HT-29 (cell line): ENCODE measurements at regions not wholly inside any gene's neighbourhood (a gene's known extent, or its start where the extent isn't known, plus 50 kb on each side); places are given as distances from the start of the nearest gene placed in this dataset.
A peak's percentile ranks its signal among the peaks of the same experiment; 100 is the strongest.

ENCODE experiments used
- DNase-seq: peaks from one replicate; pipeline ENCODE4 v3.0.0-alpha.2; 2015; ENCODE audit warnings: low spot score

- DNase-seq: no peak
Observed at GRCh38 chr20:52864916-52865605, 107.1 kb upstream of the TSHZ2 start.

DNA sequence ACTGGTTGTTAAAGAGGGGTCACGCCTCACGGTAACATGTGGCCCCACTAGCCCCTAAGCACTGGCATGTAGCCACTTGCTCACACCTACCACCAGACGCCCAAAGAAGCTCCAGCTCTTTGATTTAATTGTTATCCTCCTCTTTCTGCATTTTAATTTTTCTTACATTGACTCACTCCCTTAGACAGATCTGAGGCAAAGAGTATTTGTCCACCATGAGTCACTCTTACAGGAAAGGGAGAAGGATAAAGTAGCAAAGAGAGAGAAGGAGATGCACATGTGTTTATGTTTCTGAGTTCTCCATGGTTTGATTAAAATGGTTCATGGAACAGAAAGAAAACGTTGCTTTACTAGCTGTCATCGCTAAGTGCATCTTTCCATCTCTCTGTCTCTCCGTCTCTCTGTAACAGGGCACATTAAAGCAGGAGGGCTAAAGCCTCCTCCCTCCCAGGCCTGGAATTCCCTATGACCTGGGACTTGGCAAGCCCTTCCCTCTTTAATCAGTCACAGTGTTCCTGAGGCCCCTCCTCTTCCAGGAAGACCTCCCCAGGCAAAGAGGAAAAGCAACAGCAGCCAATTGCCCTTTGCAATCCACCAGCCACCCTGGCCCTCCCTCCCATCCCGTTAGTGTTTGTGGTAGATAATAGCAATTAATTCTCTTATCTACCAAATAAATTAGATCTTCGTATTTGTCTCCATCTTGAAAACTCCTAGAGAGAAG, 112.8 kb upstream of the TSHZ2 start:
- no peak for DNase-seq

- DNase-seq: no peak
Observed at GRCh38 chr20:52852714-52853113, 119.4 kb upstream of the TSHZ2 start.

GRCh38 chr20:52847731-52848359, 124.3 kb upstream of the TSHZ2 start:
- no peak for DNase-seq

- no peak for DNase-seq
Observed at GRCh38 chr20:52847029-52847660, 125.0 kb upstream of the TSHZ2 start.

DNA sequence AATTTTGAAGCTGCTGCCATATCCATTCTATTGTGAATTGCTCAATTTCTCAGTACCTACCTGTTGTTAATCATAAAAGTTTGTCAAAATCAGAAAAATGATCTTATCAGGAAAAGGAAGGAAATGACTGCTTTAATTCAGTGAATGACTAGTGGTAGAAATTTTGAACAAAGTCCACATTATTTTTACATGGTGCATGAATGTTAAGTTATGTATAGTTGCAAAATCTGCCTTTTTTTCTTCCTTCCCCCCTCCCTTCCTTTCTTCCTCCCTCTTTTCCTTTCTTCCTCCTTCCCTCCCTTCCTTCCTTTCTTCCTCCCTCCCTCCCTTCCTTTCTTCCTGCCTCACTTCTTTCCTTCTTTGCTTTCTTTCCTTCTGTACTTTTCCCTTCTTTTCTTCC, 127.1 kb upstream of the TSHZ2 start:
- no peak for DNase-seq

DNA sequence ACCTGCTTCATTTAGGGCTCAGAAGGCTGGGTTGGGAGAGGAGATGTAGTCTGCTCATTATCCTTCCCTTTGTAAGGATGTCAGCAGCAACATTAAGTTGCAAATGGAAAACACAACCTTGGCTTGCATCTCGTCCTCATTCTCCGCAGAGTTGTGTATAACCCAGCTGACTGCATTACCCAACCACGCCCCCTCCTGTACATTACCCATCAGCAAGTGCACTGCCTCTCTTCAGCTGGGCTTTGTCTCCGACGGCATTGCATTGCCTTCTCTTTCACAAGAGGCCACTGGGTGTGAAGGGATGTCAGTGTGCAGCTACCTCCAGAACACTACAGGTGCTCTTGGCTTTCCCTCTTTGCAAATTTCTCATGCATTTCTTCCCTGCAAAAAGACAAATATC, 128.7 kb upstream of the TSHZ2 start:
- no peak for DNase-seq

- no peak for DNase-seq
Observed at GRCh38 chr20:52841003-52841402, 131.2 kb upstream of the TSHZ2 start.

DNA sequence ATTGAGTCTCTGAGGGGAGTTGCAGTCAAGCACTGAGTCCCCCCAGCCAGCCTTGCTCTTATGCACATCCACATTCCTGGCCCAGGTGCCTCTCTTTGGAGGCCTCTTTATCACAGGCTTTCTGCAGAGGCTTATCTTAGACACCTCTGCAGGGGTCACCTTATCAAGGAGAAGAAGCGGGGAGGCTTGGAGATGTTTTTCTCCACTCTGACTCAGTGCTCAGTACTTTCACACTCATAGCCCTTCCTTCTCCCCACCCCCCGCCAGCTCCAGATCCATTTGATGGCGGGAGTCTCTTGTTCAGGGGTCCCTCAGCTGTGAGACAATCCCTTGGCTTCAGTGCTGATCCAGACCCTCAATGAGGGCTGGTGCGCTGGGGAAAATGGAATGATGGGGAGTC, 132.1 kb upstream of the TSHZ2 start:
- DNase-seq: no peak

- DNase-seq: no peak
Observed at GRCh38 chr20:52838510-52839241, 133.5 kb upstream of the TSHZ2 start.

DNA sequence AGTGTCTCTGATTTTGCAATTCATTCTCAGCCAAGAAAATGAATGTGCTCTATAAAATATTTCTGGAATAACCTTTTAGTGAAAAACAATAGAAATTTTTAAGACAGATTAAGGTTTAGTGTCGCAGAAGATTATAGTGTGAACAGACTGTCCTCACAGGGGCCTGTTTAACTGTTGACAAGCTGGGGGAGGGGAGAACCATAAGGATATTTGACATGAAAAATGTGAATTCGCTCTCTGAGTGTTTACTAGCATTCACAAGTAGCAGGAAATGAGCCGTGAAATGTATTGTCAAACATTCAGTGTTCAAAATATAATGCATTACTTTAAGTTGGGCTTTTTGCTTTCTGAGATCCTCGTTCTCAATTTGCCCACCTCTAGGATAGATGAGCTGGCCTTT, 134.8 kb upstream of the TSHZ2 start:
- no peak for DNase-seq

- peak; percentile 4 for DNase-seq
Observed at GRCh38 chr20:52833901-52834300, 138.3 kb upstream of the TSHZ2 start.

DNA sequence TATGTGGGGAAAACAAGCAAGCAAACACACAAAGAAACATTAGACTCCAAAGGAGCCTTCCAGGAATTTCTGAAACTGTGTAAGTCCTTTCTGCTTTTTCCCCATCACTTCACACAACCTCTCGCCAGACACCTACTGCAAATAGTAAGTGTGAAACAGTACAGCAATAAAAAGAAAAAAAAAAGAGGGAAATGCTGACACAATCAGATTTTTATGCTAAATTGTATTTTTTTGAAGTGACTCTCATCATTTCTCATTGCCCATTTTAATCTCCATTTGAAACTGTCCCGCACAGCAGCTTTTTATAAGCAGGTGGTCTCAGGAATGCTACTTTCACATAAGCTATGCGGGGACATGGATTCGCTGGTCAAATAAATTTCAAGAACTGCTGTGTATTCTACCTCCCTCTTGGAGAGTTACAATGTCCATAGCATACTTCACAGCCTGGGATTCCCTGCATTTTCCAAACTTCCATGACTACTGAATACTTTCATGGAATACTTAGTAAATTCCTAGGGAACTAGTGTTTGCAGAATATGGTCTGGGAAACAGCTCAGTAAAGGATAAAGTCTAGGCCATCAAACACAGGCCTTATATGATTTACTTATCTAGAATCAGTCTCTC, 139.9 kb upstream of the TSHZ2 start:
- DNase-seq: no peak

- no peak for DNase-seq
Observed at GRCh38 chr20:52830598-52830997, 141.6 kb upstream of the TSHZ2 start.

GRCh38 chr20:52829111-52829510, 143.0 kb upstream of the TSHZ2 start:
- no peak for DNase-seq

GRCh38 chr20:52828199-52828598, 144.0 kb upstream of the TSHZ2 start:
- DNase-seq: no peak

DNA sequence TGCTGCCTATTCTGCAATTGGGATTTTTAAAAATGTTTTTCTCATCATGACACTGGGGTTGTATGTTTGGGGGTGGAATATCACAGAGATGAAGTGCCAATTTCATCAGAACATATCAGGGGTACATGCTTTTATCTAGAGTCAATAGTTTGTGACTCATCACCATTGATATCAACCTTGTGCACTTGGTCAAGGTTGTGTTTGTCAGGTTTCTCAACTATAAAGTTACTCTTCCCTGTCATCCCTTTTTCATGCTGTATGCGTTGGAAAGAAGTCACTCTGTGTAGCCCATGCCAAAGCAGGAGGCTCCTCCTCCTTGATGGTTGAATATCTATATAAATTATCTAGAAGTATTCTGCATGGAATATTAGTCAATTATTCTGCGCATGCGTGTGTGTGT, 145.4 kb upstream of the TSHZ2 start:
- no peak for DNase-seq

- no peak for DNase-seq
Observed at GRCh38 chr20:52826321-52826720, 145.8 kb upstream of the TSHZ2 start.

DNA sequence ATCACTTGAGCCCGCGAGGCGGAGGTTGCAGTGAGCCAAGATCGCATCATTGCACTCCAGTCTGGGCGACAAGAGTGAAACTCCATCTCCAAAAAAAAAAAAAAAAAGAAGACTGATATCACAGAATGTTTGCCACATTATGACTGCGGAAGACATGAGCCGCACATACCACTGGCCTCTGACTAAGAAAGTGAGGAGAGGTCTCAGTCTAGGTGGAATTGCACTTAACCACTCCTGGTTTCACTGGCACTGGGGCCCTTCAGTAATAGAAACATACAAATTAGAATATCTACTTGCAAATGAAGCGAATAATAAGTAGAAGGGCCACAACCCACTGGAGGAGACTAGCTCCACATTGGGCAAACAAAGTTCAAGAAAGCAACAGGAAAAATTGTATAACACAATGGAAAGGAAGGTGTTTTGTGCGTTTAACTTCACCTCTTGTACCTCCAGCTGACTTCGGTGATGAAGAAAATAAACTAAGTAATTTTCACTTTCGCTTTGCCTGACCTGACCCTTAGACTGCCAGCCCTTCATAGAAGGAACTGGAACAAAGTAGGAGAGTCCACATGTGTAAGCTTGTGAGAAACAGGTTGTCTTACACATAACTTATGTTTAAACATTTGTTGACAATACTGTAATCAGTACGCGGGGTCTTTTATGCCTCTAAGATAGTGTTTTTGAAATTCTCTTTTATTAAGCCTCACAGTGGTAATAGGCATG, 147.5 kb upstream of the TSHZ2 start:
- no peak for DNase-seq

DNA sequence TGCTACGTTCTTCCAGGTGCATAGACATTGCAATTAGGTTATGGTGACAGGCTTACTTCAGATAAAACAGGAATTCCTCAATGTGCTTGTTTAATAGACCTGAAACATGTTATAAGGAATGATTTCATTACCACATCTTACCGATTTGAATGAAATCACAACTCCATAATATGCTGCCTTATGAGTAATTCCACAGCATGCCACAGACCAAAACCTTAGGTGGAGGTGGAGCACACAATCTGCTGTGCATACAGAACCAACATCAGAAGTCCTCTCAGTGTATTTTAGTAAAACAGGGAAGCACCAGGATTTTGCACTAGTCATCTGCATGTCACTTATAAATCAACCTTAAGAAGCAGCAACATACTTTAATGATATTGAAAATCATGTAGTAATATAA, 148.9 kb upstream of the TSHZ2 start:
- DNase-seq: no peak
